ENCODE measurements at regions not wholly inside any gene's neighbourhood (a gene's known extent, or its start where the extent isn't known, plus 50 kb on each side); places are given as distances from the start of the nearest gene placed in this dataset.

- no peak for DNase-seq (ENCODE audit: low spot score, unreplicated experiment)
- H3K4me1 Mint-ChIP-seq (ENCODE audit: low read depth) = no peaks in the 10 kb centered on the region
- H3K27me3 Mint-ChIP-seq = no peaks in the 10 kb centered on the region
- H3K36me3 Mint-ChIP-seq (ENCODE audit: insufficient read depth) = no peaks in the 10 kb centered on the region
- no peak overlapping the region for H3K4me3 Mint-ChIP-seq (ENCODE audit: low read depth)
- TF ChIP-seq CTCF (IDR thresholded peaks at IDR 0.05; ENCODE audit: unreplicated experiment) = no peak
- no peaks in the 10 kb centered on the region for H3K9me3 Mint-ChIP-seq (ENCODE audit: low read depth)
- H3K27ac Mint-ChIP-seq = no peak overlapping the region
Observed at GRCh38 chr3:165336786-165337185, 140.6 kb upstream of the SLITRK3 start.
